GM12874 (cell line): ENCODE measurements at regions not wholly inside any gene's neighbourhood (a gene's known extent, or its start where the extent isn't known, plus 50 kb on each side); places are given as distances from the start of the nearest gene placed in this dataset.

Experiments used
- TF ChIP-seq, protein P1 (sequence below): IDR thresholded peaks from 2 replicates; pipeline ENCODE4 v1.5.1; 2011; ENCODE audit warnings: low read depth, mild to moderate bottlenecking, control low read depth, low read length, moderate library complexity; ENCODE audit not compliant: insufficient read depth

DNA sequence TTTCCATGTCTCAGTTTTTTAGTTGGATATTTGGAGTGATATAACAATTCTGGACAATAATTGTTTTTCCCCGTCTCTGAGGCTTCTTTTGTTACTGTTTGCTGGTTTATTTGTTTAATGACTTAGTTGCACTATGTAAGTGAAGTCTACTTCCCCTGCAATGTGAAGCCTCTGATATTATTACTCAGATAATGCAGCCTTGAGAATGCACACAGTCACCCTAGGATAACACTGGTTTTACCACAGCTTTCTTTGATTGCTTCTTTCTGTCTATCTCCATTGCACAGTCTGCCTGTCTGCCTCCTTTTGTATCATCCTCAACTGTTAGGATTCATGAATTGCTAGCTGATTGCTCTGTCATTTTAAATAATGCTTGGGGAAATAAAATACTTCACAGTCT, 208.7 kb upstream of the ROBO1 start:
- TF ChIP-seq, protein P1, sequence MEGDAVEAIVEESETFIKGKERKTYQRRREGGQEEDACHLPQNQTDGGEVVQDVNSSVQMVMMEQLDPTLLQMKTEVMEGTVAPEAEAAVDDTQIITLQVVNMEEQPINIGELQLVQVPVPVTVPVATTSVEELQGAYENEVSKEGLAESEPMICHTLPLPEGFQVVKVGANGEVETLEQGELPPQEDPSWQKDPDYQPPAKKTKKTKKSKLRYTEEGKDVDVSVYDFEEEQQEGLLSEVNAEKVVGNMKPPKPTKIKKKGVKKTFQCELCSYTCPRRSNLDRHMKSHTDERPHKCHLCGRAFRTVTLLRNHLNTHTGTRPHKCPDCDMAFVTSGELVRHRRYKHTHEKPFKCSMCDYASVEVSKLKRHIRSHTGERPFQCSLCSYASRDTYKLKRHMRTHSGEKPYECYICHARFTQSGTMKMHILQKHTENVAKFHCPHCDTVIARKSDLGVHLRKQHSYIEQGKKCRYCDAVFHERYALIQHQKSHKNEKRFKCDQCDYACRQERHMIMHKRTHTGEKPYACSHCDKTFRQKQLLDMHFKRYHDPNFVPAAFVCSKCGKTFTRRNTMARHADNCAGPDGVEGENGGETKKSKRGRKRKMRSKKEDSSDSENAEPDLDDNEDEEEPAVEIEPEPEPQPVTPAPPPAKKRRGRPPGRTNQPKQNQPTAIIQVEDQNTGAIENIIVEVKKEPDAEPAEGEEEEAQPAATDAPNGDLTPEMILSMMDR = no peak

DNA sequence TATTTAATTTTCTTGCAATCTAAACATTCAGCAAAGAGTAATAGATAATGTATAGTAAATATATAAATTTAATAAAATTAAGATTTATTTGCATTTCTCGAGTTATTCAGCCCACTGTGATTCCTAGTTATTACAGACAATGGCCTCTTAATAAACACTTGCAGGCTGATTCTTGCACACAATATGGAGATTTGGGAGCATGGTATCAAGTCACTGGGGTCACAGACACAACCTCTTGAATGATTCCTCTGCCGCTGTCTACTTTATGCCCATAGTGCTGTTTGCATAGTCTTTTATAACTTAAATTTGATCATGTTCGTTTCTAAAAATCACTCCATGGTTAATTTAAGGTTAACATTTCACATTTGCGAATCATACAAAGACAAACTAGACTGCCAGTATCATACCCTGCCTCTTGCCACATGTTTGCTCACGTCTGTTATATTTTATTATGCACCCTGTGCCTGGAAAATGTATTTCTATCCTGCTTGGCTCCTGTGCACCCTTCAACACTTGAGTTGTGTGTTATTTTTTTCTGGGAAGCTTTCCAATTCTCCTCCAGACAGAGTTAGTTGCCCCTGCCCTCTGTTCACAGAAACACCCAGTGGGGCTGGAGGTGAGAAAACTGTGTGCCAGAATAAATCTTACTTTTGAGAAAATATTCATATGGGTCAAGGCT, 206.3 kb upstream of the ROBO1 start:
- TF ChIP-seq, protein P1 = no peak

DNA sequence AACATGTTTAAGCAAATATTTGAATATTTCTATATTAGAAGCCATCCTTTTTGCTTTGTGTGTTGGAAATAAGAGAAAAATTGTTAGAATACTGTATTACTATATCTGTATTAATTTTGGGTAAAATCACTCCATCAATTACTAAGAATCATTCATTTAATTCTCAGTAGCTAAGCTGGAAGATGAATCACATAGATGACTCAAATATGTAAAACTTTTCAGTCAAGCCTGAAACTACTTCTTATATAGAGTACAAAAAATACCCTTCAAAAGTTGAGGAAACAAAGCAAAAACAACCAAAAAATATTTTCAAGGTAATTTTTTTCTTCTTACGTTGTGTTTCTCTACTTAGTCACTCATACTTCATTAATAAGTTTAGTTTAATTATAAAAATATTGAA, 205.7 kb upstream of the ROBO1 start:
- TF ChIP-seq, protein P1 = no peak

DNA sequence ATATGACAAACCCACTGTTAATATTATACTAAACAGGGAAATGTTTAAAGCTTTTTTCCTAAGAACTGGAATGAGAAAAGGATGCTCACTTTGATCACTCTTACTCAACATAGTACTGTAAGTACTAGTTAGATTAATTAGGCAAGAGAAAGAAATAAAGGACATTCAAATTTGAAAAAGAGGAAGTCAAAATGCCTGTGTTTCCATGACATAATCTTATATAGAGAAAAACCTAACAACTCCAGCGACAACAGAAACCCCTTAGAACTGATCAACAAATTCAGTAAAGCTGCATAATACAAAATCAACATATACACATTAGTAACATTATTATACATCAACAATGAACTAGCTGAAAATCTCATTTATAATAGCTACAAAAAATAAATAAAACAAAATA, 200.6 kb upstream of the ROBO1 start:
- TF ChIP-seq, protein P1 = no peak

DNA sequence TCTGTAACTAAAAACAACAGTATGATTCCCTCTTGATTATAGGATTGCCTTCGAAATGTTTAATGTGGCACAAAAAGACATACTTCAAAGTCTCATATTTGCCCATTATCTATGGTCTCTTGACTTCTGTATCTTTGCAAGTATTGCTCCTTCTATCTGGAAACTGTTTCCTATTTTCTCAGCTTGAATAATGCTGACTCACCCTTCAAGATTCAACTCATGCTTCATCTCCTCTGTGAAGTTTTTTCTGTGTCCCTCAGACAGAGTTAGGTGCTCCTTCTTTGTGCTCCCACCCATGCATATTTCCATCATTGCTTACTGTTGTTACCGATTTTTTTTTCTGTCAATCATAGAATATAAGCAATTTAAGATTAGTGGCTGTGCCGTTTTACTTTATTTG, 192.8 kb upstream of the ROBO1 start:
- TF ChIP-seq, protein P1 = no peak

DNA sequence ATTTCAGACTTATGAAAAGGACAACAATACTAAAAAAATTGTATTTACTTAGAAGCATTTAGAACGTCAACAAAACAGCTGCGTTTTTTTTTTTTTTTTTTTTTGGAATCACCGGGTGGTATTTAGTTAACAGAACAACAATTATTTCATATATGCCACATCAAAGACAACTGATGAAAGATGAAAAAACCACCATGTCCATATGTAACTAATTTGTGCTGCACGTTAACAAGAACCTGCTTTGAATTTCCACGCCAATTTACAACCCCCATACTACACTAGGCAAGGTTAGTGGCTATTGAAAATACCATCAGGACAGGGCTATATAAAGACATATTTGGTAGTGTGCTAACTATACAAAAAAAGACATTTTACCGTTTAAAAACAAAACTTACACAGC, 189.3 kb upstream of the ROBO1 start:
- TF ChIP-seq, protein P1 = no peak

DNA sequence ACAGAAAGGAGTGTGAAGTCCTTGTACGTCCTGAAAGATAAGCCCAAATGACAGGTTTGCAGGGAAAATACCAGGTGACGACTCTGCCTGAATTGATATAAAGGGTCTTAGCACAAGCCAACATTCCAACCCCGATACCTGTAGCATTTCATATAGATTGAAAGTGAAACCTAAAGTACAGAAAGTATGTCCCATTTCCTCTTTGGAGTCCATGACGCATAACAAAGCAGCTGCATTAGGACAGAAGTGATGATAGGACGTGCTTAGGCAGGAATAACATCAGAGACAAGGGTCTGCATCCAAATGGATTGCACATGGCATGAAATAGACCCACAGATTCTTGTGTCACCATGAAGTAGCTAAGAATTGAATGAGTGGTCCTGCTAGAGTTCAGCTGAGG, 187.0 kb upstream of the ROBO1 start:
- TF ChIP-seq, protein P1 = no peak

DNA sequence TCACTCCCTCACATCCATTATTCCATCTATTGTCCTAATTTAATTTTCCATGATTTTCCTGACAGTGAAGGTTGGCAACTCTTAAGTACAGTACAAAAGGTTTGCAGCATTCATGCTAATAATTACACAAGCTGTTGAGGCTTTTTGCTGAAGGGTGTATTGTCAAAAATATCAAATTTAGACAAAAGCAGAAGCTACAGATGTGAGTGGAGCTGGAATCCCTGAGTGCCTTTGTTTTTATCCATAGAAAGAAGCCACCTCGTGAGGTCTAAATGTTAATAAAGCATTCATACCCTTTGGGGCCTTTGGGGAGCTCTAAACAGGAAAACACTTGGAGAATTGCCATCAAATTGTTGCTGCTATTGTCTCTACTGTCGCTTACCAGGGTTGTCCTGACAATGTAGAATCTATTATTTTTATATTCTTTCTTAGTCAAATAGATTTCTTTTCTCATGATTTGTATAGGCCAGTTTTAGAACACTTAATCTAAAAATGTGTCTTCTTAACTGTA, 185.8 kb upstream of the ROBO1 start:
- TF ChIP-seq, protein P1 = no peak
